ENCODE measurements at regions not wholly inside any gene's neighbourhood (a gene's known extent, or its start where the extent isn't known, plus 50 kb on each side); places are given as distances from the start of the nearest gene placed in this dataset.
"Not testable (repeated sequence)": the region's sequence is repeated elsewhere in the genome, so short reads cannot be mapped to it uniquely, and the experiment has no call there.

GRCh38 chr10:106038246-106038645, 1126.3 kb downstream of the SORCS1 start:
- DNase-seq, result no peak

DNA sequence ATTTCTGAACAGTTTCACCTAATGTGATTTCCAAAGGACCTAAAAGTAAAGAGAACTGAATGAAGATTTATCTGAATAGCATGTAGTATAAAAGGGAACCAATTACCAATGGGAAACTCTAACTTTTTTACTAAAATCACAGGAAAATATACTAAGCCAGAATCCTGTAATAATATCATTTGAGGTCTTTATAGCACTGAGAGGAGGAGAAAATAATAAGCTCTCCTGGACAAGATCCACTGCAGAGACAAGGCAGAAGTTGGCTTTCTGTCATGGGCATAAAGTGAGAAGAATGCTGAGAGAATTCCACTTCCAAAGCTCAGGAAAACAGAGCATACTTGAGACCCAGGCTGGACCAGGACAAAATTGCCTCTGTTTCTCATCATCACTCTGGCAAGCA, 1131.4 kb downstream of the SORCS1 start:
- no peak for DNase-seq

GRCh38 chr10:106032450-106033002, 1132.0 kb downstream of the SORCS1 start:
- peak; percentile 59 for DNase-seq

DNA sequence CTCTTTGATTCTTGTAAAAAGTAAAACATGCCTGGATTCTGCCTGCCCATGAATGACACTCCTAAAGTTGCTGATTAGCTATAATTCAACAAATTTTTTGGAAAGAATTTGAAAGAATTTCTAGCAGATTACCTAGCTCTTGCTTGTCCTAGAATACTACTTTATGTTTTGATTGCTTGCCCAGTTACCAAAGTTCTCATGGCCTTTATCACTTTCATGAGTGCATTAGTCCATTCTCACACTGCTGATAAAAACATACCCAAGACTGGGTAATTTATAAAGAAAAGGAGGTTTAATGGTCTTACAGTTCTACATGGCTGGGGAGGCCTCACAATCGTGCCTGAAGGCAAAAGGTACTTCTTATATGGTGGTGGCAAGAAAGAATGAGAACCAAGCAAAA, 1137.3 kb downstream of the SORCS1 start:
- no peak for DNase-seq

DNA sequence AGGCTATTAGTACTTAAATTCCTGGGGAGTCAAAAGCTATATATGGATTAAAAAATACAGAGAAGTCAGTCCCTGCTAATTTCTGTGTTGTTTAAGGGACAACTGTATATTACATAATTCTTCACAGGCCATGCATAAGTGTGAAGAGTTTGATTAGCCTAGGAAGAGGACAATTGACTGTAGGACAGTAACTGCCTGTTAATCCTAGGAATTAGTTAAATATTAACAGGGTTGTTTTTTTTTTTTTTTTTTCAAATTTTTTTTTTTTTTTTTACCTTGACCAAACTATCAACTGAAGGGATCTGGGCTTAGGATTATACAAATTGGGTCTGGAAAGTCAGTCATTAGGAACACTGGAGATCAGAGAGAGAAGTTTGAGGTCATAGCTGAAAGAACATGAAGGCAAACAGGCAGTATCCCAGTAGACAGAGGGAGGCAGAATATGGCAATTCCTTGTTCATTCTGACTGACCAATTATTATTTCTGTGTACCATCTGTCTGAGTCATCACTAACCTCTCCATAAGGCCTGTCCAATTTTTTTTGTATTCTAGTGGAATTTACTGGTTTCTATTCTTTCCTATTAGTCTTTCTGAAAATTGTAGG, 1139.2 kb downstream of the SORCS1 start:
- no peak for DNase-seq

- no peak for DNase-seq
Observed at GRCh38 chr10:106023329-106023728, 1141.2 kb downstream of the SORCS1 start.

- DNase-seq, result not testable (repeated sequence)
Observed at GRCh38 chr10:106019559-106019958, 1144.9 kb downstream of the SORCS1 start.

DNA sequence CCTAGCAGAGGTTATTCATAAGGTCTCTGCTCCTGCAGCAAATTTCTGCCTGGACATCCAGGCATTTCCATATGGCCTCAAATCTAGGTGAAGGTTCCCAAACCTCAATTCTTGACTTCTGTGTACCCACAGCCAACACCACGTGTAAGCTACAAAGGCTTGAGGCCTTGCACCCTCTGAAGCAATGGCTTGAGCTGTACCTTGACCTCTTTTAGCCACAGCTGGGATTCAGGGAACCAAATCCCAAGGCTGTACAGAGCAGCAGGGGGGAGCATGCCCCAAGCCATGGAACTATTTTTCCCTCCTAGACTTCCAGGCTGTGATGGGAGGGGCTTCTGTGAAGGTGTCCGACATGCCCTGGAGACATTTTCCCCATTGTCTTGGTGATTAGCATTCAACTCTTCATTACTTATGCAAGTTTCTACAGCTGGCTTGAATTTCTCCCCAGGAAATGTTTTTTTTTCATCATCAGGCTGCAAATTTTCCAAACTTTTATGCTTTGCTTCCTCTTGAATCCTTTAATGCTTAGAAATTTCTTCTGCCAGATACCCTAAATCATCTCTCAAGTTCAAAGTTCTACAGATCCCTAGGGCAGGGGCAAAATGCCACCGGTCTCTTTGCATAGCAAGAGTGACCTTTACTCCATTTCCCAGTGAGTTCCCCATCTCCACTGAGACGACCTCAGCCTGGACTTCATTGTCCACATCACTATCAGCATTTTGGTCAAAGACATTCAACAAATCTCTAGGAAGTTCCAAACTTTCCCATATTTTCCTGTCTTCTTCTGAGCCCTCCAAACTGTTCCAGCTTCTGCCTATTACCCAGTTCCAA, 1148.9 kb downstream of the SORCS1 start:
- DNase-seq, result not testable (repeated sequence)

- DNase-seq, result no peak
Observed at GRCh38 chr10:106011250-106011649, 1153.3 kb downstream of the SORCS1 start.

- DNase-seq, result no peak
Observed at GRCh38 chr10:106000721-106001120, 1163.8 kb downstream of the SORCS1 start.

DNA sequence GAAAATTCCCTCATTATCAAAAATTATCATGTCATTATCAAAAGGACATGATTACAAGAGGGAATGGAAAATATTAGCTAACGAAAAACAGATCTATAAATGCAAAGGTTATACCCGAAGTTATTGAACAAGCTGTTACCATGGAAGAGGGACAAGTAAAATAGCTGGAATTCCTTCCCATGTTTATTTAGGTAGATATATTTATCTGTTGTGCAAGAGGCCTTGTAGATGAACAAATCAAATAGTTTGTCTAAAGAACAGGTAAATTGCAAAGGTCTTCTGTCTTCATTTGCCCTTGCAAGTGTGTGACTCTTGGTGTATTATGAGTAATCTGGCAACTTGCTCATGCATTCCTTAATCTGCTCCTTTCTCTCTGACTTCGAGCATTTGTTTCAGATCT, 1170.9 kb downstream of the SORCS1 start:
- DNase-seq, result no peak

DNA sequence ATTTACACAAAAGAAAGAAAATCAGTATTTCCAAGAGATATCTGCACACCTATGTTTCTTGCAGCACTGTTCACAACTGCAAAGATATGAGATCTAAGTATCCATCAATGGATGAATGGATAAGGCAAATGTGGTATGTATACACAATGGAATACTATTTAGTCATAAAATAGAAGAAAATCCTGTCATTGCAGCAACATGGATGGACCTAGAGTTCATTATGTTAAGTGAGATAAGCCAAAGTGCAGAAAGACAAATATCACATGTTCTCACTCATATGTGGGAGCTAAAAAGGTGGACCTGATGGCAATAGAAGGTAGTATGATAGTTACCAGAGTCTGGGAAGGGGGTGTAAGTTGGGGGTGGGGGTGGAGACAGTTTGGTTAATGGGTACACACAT, 1171.6 kb downstream of the SORCS1 start:
- no peak for DNase-seq

- no peak for DNase-seq
Observed at GRCh38 chr10:105990529-105990928, 1174.0 kb downstream of the SORCS1 start.

DNA sequence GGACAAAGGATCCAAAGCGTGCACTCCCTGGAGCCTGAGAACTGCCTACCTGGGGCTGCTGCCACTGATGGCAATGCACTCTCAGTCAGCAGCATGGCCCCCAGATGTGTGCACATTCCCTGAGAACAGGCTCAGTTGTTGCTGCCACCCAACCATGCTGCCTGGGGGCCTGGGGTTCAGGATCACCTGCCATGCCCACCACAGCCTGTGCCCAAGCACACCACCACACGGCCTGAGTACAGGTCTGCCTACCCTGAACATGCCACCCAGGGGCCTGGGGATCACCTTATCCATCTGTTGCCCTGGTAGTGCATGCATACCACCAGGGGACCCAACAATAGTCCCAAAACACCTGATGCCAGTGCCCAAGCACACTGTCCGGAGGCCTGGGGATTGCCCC, 1174.5 kb downstream of the SORCS1 start:
- no peak for DNase-seq

DNA sequence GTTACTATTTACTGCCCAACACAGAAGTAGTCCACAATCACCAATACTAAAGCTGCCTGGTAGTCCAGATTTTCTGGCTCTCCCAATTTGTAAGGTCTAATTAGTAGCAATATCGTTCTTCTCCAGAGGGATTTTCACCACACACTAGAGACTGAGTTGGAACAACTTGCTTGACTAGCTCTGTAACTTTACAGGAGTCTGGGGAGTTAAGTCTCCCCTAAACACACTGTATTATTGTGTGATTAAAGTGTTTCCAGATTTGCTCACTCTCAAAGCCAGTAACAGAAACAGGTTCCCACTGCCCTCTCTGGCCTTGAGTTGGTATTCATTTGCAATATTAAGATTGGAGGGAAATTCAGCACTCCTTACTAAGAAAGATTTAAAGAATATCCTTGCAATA, 1175.7 kb downstream of the SORCS1 start:
- no peak for DNase-seq

GRCh38 chr10:105986912-105987635, 1177.4 kb downstream of the SORCS1 start:
- no peak for DNase-seq

- DNase-seq, result no peak
Observed at GRCh38 chr10:105986486-105986885, 1178.0 kb downstream of the SORCS1 start.

DNA sequence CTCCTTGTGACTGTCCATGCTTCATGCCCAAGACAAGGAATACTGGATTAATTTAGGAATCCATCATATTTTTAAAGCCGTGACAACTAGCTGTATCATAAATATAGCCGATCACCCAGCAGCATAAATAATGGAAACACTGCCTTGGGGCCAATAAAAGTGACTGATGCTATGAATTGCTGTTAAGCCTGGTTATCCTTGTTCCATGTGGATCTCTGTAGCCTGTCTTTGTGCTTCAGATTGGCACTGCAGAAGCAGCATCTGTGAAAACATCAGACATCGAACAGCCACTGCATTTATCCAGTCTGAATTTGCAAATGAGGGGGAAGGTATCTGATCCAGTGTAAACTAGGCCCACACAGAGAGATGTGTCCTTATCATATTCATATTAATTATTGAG, 1181.8 kb downstream of the SORCS1 start:
- peak; percentile 17 for DNase-seq

- DNase-seq, result no peak
Observed at GRCh38 chr10:105981679-105982078, 1182.8 kb downstream of the SORCS1 start.

DNA sequence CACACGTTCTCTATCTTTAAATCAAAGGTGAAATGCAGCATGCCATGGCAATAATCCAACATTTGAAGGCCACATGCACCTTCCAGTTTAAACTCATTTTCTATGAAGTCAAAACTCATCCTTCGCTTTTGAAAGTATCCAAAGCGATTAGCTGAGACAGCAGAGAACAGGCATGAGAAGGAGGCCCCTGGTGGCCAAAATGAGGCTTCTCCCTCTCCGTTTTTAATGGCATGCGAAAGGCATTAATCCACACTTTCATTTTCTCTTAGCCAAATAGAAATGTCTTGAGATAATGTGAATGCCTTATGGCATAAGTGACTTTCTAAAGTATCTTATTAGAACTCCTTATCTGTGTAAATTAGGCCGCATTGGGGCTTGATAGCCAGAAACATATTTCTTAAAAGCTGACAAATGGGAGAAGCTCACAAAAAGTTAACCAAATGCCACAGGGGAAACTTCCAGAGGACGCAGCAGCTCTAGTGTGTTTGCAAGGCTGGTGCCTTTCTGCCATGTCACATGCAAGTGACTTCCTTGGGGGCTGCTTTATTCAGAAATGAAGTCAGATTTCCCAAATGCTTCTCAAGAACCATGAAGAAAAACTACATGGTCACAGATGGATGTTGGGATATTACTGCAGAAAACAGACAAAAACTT, 1189.6 kb downstream of the SORCS1 start:
- peak; percentile 60 for DNase-seq

DNA sequence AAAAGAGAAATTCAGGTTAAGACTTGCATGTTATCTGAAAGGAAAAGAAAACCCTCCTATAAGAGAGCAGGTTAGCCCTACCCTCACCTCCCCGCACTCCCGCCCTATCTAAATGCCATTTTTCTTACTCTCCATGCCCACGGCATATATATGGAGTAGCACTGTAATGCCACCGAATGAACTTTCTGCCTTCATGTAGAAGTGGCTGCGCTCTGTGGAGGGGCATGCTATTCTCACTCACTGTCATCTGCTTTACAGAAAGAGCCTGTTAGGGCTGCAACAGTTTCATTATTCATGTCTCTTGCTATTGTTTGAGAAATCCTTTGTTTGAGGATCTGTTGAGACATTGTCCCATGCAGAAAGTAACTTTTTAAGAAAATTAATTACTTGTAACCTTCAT, 1190.6 kb downstream of the SORCS1 start:
- DNase-seq, result peak; percentile 14

DNA sequence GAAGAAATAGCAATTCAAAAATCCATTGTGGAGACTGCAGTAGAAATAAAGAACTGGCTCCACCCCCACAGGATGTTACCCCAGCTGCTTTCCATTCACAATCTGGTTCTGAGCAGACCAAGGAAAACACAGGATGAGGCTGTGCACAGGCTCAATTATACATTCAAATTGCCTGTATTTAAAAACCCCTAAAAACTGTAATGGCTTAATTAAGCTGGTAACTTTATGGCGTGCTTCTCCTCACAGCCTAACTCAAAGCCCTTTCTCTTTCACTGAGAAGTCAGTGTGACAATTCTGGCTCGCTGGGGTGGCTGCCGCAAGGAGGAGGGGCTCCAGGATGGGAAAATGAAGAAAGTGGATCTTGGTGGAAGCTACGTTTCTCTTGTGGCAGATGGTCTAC, 1191.1 kb downstream of the SORCS1 start:
- peak; percentile 55 for DNase-seq

DNA sequence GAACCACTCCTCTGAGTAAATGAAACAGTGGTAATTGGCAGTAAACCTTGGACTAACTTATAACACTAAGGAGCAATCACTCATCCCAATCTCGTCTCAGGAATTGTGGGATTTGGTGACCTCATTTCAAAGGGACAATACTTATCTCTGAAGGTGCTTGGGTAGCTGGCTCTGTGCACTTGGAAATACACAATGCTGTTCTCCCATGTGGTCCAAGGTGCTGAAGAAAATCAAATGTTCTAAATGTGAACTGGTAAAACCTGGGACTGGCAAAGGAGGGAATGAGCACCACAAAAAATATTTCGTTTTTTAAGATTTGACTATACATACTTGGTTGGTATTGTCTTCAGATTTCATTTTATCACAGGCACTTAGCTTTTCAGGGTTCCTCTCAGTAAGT, 1193.0 kb downstream of the SORCS1 start:
- no peak for DNase-seq

Data from eye (tissue), 1 donor.